GM12865 (cell line): ENCODE measurements at regions not wholly inside any gene's neighbourhood (a gene's known extent, or its start where the extent isn't known, plus 50 kb on each side); places are given as distances from the start of the nearest gene placed in this dataset.

Experiments used
- DNase-seq: peaks from one replicate; pipeline ENCODE4 v3.0.0; 2010; ENCODE audit warnings: low read depth
- H3K4me3 ChIP-seq: 2 replicates; pipeline ENCODE4 v1.5.1; 2011; ENCODE audit warnings: mild to moderate bottlenecking, low read depth, low read length, control low read depth
- TF ChIP-seq, protein P1 (sequence below): IDR thresholded peaks from 2 replicates; pipeline ENCODE4 v1.5.1; 2011; ENCODE audit warnings: low read length, control low read depth, low read depth, inconsistent platforms; ENCODE audit not compliant: insufficient read depth; ENCODE audit errors: missing control alignments

GRCh38 chr7:155883491-155884224 is 71.4 kb upstream of the SHH start:
- TF ChIP-seq, protein P1, sequence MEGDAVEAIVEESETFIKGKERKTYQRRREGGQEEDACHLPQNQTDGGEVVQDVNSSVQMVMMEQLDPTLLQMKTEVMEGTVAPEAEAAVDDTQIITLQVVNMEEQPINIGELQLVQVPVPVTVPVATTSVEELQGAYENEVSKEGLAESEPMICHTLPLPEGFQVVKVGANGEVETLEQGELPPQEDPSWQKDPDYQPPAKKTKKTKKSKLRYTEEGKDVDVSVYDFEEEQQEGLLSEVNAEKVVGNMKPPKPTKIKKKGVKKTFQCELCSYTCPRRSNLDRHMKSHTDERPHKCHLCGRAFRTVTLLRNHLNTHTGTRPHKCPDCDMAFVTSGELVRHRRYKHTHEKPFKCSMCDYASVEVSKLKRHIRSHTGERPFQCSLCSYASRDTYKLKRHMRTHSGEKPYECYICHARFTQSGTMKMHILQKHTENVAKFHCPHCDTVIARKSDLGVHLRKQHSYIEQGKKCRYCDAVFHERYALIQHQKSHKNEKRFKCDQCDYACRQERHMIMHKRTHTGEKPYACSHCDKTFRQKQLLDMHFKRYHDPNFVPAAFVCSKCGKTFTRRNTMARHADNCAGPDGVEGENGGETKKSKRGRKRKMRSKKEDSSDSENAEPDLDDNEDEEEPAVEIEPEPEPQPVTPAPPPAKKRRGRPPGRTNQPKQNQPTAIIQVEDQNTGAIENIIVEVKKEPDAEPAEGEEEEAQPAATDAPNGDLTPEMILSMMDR: no peak
- H3K4me3 ChIP-seq: no peak overlapping the region
- no peak for DNase-seq

GRCh38 chr7:155882596-155882995 is 70.3 kb upstream of the SHH start:
- DNase-seq: no peak
- TF ChIP-seq, protein P1: no peak

DNA sequence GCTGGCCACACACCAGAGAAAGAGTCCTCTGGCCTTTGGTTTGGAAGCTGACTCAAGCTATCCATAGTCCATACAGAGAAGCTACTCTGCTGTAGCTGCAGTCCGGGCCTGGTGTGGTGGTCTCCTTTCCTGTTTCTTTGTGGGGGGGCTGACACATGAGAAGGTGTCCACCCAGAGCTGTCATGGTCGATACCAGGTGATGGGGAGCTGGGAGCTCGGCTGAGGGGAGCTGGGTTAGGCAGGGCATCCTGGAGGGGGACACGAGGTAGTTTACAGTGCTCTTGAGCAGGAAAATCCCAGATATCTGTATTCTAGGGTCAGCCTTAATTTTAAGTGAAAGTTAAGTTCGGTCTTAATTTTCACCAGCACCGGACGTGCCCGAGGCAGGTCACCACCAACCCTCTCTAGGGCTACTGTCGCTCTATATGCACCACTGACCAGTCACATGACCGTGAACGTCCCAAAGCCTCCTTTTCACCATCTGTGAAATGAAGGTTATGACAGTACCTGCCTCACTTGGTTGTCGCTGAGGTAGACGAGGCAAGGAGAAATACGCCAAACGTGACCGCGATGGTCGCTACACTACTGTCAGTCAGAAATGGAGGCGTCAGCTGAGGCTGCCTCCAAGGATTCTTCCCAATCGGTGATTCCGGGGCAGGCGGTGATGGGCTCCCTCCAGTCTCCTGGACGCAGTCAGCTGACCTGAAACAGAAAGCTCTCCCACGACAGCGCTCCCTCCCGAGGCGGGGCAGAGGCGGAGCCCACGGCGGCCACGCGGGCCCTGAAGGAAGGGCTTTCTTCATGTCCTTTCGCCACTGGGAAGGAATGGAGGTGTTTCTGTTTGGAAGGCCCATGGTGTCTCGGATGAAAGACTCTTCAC is 69.4 kb upstream of the SHH start:
- TF ChIP-seq, protein P1: no peak
- DNase-seq: no peak
- no peak overlapping the region for H3K4me3 ChIP-seq

More at GRCh38 chr7:155882596-155882995, 70.3 kb upstream of the SHH start:
- no peak overlapping the region for H3K4me3 ChIP-seq

- no peak for DNase-seq
- TF ChIP-seq, protein P1: no peak
- H3K4me3 ChIP-seq: no peak overlapping the region
These were observed 68.5 kb upstream of the SHH start for GRCh38 chr7:155880721-155881120.

DNA sequence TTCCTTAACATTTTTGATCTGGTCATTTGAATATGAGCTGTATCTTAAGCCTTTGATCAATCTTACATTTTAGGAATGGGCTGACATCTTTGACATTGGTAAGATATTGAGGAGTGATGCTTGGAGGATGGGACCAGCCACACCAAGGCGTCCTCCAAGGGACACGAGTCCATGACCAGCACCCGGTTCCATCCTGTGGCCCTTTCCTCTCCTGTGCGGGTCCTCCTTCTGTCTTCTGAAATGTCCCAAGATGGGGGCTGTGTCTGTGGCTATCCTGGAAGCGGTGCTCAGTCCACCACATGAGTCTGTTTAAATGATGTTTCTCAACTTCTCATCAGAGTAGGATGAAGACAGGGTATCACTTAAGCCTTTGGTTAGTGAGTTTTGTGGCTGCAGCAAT is 67.3 kb upstream of the SHH start:
- TF ChIP-seq, protein P1: no peak
- no peak overlapping the region for H3K4me3 ChIP-seq
- DNase-seq: no peak

DNA sequence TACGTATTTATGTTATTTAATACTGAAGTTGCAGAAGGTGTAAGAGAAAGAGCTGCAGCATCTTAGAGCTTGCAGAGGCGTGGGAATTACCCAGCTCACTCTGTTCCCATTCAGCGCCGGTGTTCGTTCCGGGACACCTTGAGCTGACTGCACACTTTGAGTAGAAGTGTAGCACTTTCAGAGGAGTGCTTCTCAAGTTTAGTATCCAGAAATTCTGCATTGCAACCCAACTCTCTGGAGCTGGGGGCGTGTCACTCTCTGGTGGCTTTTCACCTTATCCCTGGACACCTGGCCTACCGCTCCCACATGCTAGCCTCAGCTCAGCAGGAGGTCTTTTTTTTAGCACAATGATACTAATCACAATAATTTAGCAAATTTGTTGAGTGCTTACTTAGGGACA is 66.4 kb upstream of the SHH start:
- TF ChIP-seq, protein P1: no peak
- H3K4me3 ChIP-seq: no peak overlapping the region
- no peak for DNase-seq
